ENCODE measurements at regions not wholly inside any gene's neighbourhood (a gene's known extent, or its start where the extent isn't known, plus 50 kb on each side); places are given as distances from the start of the nearest gene placed in this dataset.

GRCh38 chr14:98181768-98182167, 1090.2 kb downstream of the BCL11B start:
- no peaks in the 10 kb centered on the region for H3K27me3 ChIP-seq (ENCODE audit: insufficient read depth, poor library complexity, severe bottlenecking)
- no peak overlapping the region for H3K4me3 ChIP-seq (replicated peaks; ENCODE audit: insufficient read depth, low read length)
- TF ChIP-seq SPI1 (IDR thresholded peaks at IDR 0.05; ENCODE audit: borderline replicate concordance, low read depth) (no peak), REST (IDR thresholded peaks at IDR 0.05; ENCODE audit: insufficient replicate concordance, low read depth) (no peak), POLR2AphosphoS5 (IDR thresholded peaks at IDR 0.05; ENCODE audit: low read depth) (no peak), CTCF (IDR thresholded peaks at IDR 0.05; ENCODE audit: insufficient read depth, low read length) (no peak), GABPA (IDR thresholded peaks at IDR 0.05; ENCODE audit: low read depth) (no peak)
- no peak overlapping the region for H3K27ac ChIP-seq (replicated peaks)
- no peak for DNase-seq (ENCODE audit: low read depth in 1 of 2, low spot score in 1 of 2)

- TF ChIP-seq CTCF (IDR thresholded peaks at IDR 0.05; ENCODE audit: insufficient read depth, low read length): no peak
- TF ChIP-seq POLR2AphosphoS5 (IDR thresholded peaks at IDR 0.05; ENCODE audit: low read depth): no peak
- TF ChIP-seq SPI1 (IDR thresholded peaks at IDR 0.05; ENCODE audit: borderline replicate concordance, low read depth): no peak
- no peak for TF ChIP-seq REST (IDR thresholded peaks at IDR 0.05; ENCODE audit: insufficient replicate concordance, low read depth)
- TF ChIP-seq GABPA (IDR thresholded peaks at IDR 0.05; ENCODE audit: low read depth): no peak
- no peak for DNase-seq (ENCODE audit: low read depth in 1 of 2, low spot score in 1 of 2)
- Histone ChIP-seq H3K27ac (replicated peaks) (no peak overlapping the region), H3K27me3 (ENCODE audit: insufficient read depth, poor library complexity, severe bottlenecking) (no peaks in the 10 kb centered on the region), H3K4me3 (replicated peaks; ENCODE audit: insufficient read depth, low read length) (no peak overlapping the region)
These were observed 1089.5 kb downstream of the BCL11B start for GRCh38 chr14:98182393-98183055.

- TF ChIP-seq POLR2AphosphoS5 (IDR thresholded peaks at IDR 0.05; ENCODE audit: low read depth) (no peak), GABPA (IDR thresholded peaks at IDR 0.05; ENCODE audit: low read depth) (no peak), SPI1 (IDR thresholded peaks at IDR 0.05; ENCODE audit: borderline replicate concordance, low read depth) (no peak), CTCF (IDR thresholded peaks at IDR 0.05; ENCODE audit: insufficient read depth, low read length) (no peak), REST (IDR thresholded peaks at IDR 0.05; ENCODE audit: insufficient replicate concordance, low read depth) (no peak)
- no peak overlapping the region for H3K27ac ChIP-seq (replicated peaks)
- H3K4me3 ChIP-seq (replicated peaks; ENCODE audit: insufficient read depth, low read length): no peak overlapping the region
- no peak for DNase-seq (ENCODE audit: low read depth in 1 of 2, low spot score in 1 of 2)
- no peaks in the 10 kb centered on the region for H3K27me3 ChIP-seq (ENCODE audit: insufficient read depth, poor library complexity, severe bottlenecking)
These were observed 1088.4 kb downstream of the BCL11B start for GRCh38 chr14:98183556-98183955.
